Ovary (tissue), 7 donors: ENCODE measurements at regions not wholly inside any gene's neighbourhood (a gene's known extent, or its start where the extent isn't known, plus 50 kb on each side); places are given as distances from the start of the nearest gene placed in this dataset.

ENCODE experiments used
- DNase-seq, 5 donors: peaks; one replicate each; pipeline ENCODE4 v3.0.0-alpha.2; 2019 to 2020
- H3K27ac ChIP-seq, 2 donors: fragments of 200-600 bp; one replicate each; pipeline versions ENCODE4 v1.5.1 to v1.8.0; 2019 to 2022
- H3K27me3 ChIP-seq: fragments of 200-600 bp; one replicate; pipeline ENCODE4 v1.8.0; 2022
- H3K36me3 ChIP-seq: fragments of 200-600 bp; sonication (generic); one replicate; pipeline ENCODE4 v1.5.1; 2019
- H3K4me1 ChIP-seq: one replicate; pipeline ENCODE4 v1.8.1; 2013; ENCODE audit warnings: mild to moderate bottlenecking, moderate library complexity; ENCODE audit not compliant: insufficient read depth
- H3K4me3 ChIP-seq: fragments of 200-600 bp; sonication (generic); one replicate; pipeline ENCODE4 v1.5.1; 2017
- H3K9me3 ChIP-seq, 2 donors: fragments of 200-600 bp in 1 of 2; sonication (generic) in 1 of 2; one replicate each; pipeline versions ENCODE4 v1.5.1 to v1.8.1; 2013 to 2019; ENCODE audit warnings: mild to moderate bottlenecking in 1 of 2, moderate library complexity in 1 of 2
- CTCF ChIP-seq, 3 donors: fragments of 450-650 bp in 2 of 3; fragments of 200-600 bp in 1 of 3; IDR thresholded peaks; one replicate each; pipeline versions ENCODE4 v1.5.1 to v1.8.0; 2016 to 2022; ENCODE audit warnings: antibody characterized with exemption in 3 of 3, mild to moderate bottlenecking in 1 of 3
- EP300 ChIP-seq: sonication (generic); formaldehyde crosslinking; IDR thresholded peaks from one replicate; pipeline ENCODE4 v1.6.1; 2017; ENCODE audit warnings: antibody characterized with exemption
- POLR2A ChIP-seq: fragments of 450-650 bp; IDR thresholded peaks from one replicate; pipeline ENCODE4 v1.6.1; 2017; ENCODE audit warnings: antibody characterized with exemption, mild to moderate bottlenecking, moderate library complexity
- WGBS, 3 donors: extraction: QIAGEN DNeasy Blood & Tissue Kit in 1 of 3; methylation state at CpG; one replicate each; pipeline versions ENCODE4 v1.1.5 to v1.1.7; 2013 to 2017; 5-methylcytosine and 5-hydroxymethylcytosine counted together
- intact Hi-C, 4 donors: fragments of 100-400 bp; cut with DNase I; formaldehyde crosslinking; loops; one replicate each; pipeline versions ENCODE4 v1.11.0 to v1.15.1; 2022 to 2023
- donor health status: DM: no; HTN: no; CAD: no; lungs with moderate emphysema.
- donor health status: DM: no; HTN: no; CAD: no.
- donor health status: Bipolar disorder and iron deficiency.
- donor health status: DM: no; HTN: no; CAD: no.
- donor health status: DM: yes; HTN: yes; CAD: no.

DNA sequence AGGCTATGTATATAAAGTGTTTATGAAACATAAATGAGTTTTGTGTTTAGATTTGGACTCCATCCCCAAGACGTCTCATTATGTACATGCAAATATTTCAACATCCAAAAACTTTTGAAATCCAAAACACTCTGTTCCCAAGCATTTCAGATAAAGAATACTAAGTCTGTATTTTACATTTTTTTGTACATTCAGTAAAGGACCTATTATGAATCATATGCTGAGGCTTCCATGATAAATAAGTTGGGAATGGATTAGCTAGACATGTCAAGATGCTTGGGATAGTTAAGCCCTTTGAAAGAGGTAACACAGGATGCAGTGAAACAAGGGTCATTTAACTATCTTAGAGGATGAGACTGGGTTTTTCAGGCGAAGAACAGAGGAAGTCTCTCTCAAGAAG is 262.9 kb downstream of the SNX13 start:
- intact Hi-C loops, result no loop called here
- Histone ChIP-seq H3K4me3 (no peak overlapping the region), H3K36me3 (no peaks in the 10 kb centered on the region), H3K4me1 (peaks cover 2% of the 10 kb centered on the region), H3K9me3 (no peaks in the 10 kb centered on the region), H3K27me3 (no peaks in the 10 kb centered on the region), H3K27ac (no peak overlapping the region)
- 48 to 52% (median 50%) methylated on average over 2 of the region's 2 CpGs for WGBS, 3 donors
- no peak for TF ChIP-seq POLR2A
- no peak for TF ChIP-seq CTCF (IDR thresholded peaks at IDR 0.05)
- no peak for TF ChIP-seq EP300
- no peak for DNase-seq

DNA sequence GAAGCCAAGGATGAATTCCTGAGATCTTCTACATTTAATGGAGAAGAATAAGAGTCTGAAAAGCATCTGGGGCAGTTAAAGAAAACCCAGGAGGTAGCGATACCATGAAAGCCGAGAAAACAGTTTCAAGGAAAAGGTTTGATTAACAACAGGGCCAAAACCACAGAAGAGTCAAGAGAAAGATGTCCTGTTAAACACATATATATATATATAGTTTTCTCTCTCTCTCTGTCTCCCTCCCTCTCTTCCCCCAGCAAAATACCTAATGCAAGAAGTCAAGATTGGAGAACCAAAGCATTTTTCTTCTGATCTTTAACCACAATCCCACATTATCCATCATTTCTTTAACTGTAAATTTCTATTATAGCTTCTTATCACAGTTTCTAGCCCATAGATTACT is 261.4 kb downstream of the SNX13 start:
- intact Hi-C loops, result no loop called here
- no peak overlapping the region for H3K4me3 ChIP-seq
- DNase-seq, result no peak
- no peaks in the 10 kb centered on the region for H3K36me3 ChIP-seq
- peaks cover 2% of the 10 kb centered on the region for H3K4me1 ChIP-seq
- TF ChIP-seq POLR2A, result no peak
- no peak for TF ChIP-seq EP300
- no peak for TF ChIP-seq CTCF (IDR thresholded peaks at IDR 0.05)
- no peaks in the 10 kb centered on the region for H3K27me3 ChIP-seq
- no peaks in the 10 kb centered on the region for H3K9me3 ChIP-seq
- 86 to 91% (median 87%) methylated on average over 2 of the region's 2 CpGs for WGBS, 3 donors
- H3K27ac ChIP-seq, result no peak overlapping the region

DNA sequence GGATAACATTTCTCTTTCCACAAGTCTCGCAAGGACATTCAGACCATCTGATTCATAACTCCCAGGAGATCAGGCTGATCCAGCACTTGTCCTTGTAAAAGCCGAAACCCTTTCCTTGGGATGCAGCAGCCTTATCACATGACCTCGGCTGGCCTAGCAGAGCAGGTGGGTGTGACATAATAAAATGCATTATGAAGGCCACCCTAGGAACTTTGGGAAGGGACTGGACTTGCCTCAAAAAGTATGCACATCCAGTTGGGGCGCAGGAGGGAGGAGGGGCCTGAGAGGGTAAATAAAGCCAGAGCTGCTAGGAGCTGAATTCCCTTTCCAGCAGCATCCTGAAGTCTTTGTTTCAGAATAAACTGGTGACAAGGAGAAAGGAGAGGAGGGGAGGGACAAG is 260.8 kb downstream of the SNX13 start:
- TF ChIP-seq EP300 (no peak), CTCF (IDR thresholded peaks at IDR 0.05) (no peak), POLR2A (no peak)
- H3K4me3 ChIP-seq, result no peak overlapping the region
- H3K27ac ChIP-seq, result no peak overlapping the region
- no peaks in the 10 kb centered on the region for H3K9me3 ChIP-seq
- DNase-seq, result no peak
- 49 to 59% (median 50%) methylated on average over 4 of the region's 4 CpGs for WGBS, 3 donors
- no peaks in the 10 kb centered on the region for H3K27me3 ChIP-seq
- intact Hi-C loops, result no loop called here
- peaks cover 2% of the 10 kb centered on the region for H3K4me1 ChIP-seq
- H3K36me3 ChIP-seq, result no peaks in the 10 kb centered on the region

DNA sequence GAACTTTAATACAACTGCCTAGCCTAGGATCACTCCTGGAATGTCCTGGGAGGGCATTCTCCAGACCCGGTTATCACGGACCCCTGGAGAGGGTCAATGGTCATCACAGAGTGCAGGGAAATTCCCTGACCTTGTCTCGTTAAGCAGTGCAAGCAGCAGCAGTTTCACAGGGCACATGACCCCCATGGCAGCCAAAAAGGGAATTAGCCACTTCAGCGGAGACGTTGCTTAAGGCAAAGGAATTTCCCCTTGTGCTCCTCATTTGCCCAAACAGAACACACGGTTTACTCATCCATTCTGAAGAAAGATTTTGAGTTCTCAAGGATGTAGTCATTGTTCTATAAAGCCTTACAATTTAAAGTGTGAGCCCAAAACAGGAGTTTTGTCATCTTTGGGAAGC is 260.3 kb downstream of the SNX13 start:
- Histone ChIP-seq H3K36me3 (no peaks in the 10 kb centered on the region), H3K27me3 (no peaks in the 10 kb centered on the region), H3K4me1 (peaks cover 2% of the 10 kb centered on the region), H3K9me3 (no peaks in the 10 kb centered on the region), H3K27ac (no peak overlapping the region), H3K4me3 (no peak overlapping the region)
- WGBS, 3 donors, result 36 to 39% (median 37%) methylated on average over 6 of the region's 6 CpGs
- intact Hi-C loops, result no loop called here
- TF ChIP-seq EP300 (no peak), POLR2A (no peak), CTCF (IDR thresholded peaks at IDR 0.05) (no peak)
- peak in 1 of 5 donors; percentile 30 for DNase-seq

DNA sequence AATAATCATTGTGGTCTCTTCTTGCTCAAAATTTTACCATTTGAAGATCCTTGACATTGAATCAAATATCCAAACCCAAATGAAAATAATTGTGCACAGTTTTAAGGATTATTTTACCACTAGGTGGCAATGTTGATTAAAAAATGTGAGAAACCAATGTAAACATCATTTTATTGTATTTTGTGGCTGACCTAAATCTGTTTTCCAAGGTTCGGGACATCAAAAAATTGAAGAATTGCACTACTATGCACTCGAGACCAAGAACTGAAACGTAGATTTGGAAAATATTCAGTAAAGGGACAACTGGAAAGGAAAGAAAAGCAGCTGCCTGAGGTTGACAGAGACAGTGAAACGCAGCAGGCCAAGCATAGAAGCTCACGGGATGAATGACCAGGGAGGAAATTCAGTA is 259.3 kb downstream of the SNX13 start:
- Histone ChIP-seq H3K9me3 (no peaks in the 10 kb centered on the region), H3K27ac (no peak overlapping the region), H3K4me1 (peaks cover 2% of the 10 kb centered on the region), H3K4me3 (no peak overlapping the region), H3K36me3 (no peaks in the 10 kb centered on the region), H3K27me3 (no peaks in the 10 kb centered on the region)
- DNase-seq, result no peak
- intact Hi-C loops, result no loop called here
- 10 to 14% (median 14%) methylated on average over 5 of the region's 5 CpGs for WGBS, 3 donors
- TF ChIP-seq EP300 (no peak), CTCF (IDR thresholded peaks at IDR 0.05) (peak in 2 of 3 donors; percentile 49 to 55)
